GM12878 (cell line): ENCODE measurements at regions not wholly inside any gene's neighbourhood (a gene's known extent, or its start where the extent isn't known, plus 50 kb on each side); places are given as distances from the start of the nearest gene placed in this dataset.

Experiments
- ATAC-seq: fragments of 200-7000 bp; cut with Tn5 transposase; 3 replicates; pipeline ENCODE4 v1.9.1; 2020; ENCODE audit warnings: mild to moderate bottlenecking, moderate library complexity
- BruUV-seq: library from RNA; stranded (reverse); fragments of 400-500 nt; replicated peaks from 2 replicates; lab custom pipeline; 2021; lab: Mats Ljungman, UMichigan
- CTCF ChIA-PET: fragments of 300-600 bp; sonication (Branson Sonifier 250); formaldehyde crosslinking; extraction: SDS; loops from one replicate; lab custom pipeline; 2021; ENCODE audit warnings: inconsistent platforms; lab: Yijun Ruan, JAX
- POLR2A ChIA-PET: fragments of 350-600 bp; formaldehyde crosslinking; extraction: SDS; loops from one replicate; lab custom pipeline; 2021; ENCODE audit warnings: inconsistent platforms; lab: Charles Lee
- RAD21 ChIA-PET: fragments of 300-600 bp; sonication (Branson Sonifier 250); formaldehyde crosslinking; loops from one replicate; lab custom pipeline; 2023; ENCODE audit warnings: antibody characterized with exemption; ENCODE audit not compliant: unreplicated experiment; lab: Charles Lee
- SMC1A ChIA-PET: fragments of 300-600 bp; sonication (Branson Sonifier 250); formaldehyde crosslinking; loops from one replicate; lab custom pipeline; 2023; ENCODE audit not compliant: unreplicated experiment, uncharacterized antibody; lab: Charles Lee
- DNase-seq: peaks from one replicate; pipeline ENCODE4 v3.0.0-alpha.2; 2011; ENCODE audit warnings: low read depth, low spot score
- FAIRE-seq: peaks from 3 replicates; lab custom pipeline; 2011; peaks lifted over from hg19 to GRCh38; lab: Jason Lieb, UNC
- H2AFZ ChIP-seq: 2 replicates; pipeline ENCODE4 v1.6.0; 2011; ENCODE audit warnings: low read depth, low read length, control low read depth; ENCODE audit not compliant: control insufficient read depth
- H3K27ac ChIP-seq: 2 replicates; pipeline ENCODE4 v1.5.1; 2011; ENCODE audit warnings: control low read depth; ENCODE audit not compliant: control insufficient read depth, insufficient read depth
- H3K27me3 ChIP-seq, 2 experiments: replicated peaks in 1 of 2; 2 replicates each; pipeline versions ENCODE4 v1.6.0 to v1.6.1; 2011; ENCODE audit warnings: low read length in 1 of 2; ENCODE audit not compliant: control insufficient read depth in 2 of 2, insufficient read depth in 2 of 2
- H3K36me3 ChIP-seq, 2 experiments: 2 replicates each; pipeline ENCODE4 v1.5.1; 2011; ENCODE audit warnings: low read length in 1 of 2; ENCODE audit not compliant: control insufficient read depth in 2 of 2, insufficient read depth in 2 of 2
- H3K4me1 ChIP-seq: 2 replicates; pipeline ENCODE4 v1.6.1; 2011; ENCODE audit warnings: mild to moderate bottlenecking, low read length, moderate library complexity, mixed read lengths; ENCODE audit not compliant: control insufficient read depth, insufficient read depth
- H3K4me2 ChIP-seq: 2 replicates; pipeline ENCODE4 v1.6.0; 2011; ENCODE audit warnings: control low read depth; ENCODE audit not compliant: control insufficient read depth, insufficient read depth
- H3K4me3 ChIP-seq: fragments of 200-600 bp; sonication (generic); 2 replicates; pipeline ENCODE4 v1.5.1; 2016
- H3K79me2 ChIP-seq: 2 replicates; pipeline ENCODE4 v1.6.0; 2011; ENCODE audit warnings: low read length; ENCODE audit not compliant: control insufficient read depth, insufficient read depth
- H3K9ac ChIP-seq: 2 replicates; pipeline ENCODE4 v1.8.0; 2011; ENCODE audit warnings: low read length, control low read depth, mixed read lengths; ENCODE audit not compliant: control insufficient read depth, insufficient read depth
- H3K9me3 ChIP-seq: replicated peaks from 3 replicates; pipeline ENCODE4 v1.5.1; 2011; ENCODE audit warnings: mild to moderate bottlenecking, low read length; ENCODE audit not compliant: control insufficient read depth, insufficient read depth
- H4K20me1 ChIP-seq: 2 replicates; pipeline ENCODE4 v1.6.0; 2011; ENCODE audit not compliant: control insufficient read depth, insufficient read depth
- DPF2 ChIP-seq: fragments of 450-650 bp; IDR thresholded peaks from 2 replicates; pipeline ENCODE4 v1.6.1; 2017; ENCODE audit warnings: mild to moderate bottlenecking
- EED ChIP-seq: sonication (generic); IDR thresholded peaks from 2 replicates; pipeline ENCODE4 v1.6.1; 2016; ENCODE audit warnings: antibody characterized with exemption, low read depth
- GABPA ChIP-seq: IDR thresholded peaks from 2 replicates; pipeline ENCODE4 v1.6.1; 2014; ENCODE audit warnings: antibody characterized with exemption, low read depth, mild to moderate bottlenecking, inconsistent platforms
- HDGF ChIP-seq: fragments of 450-650 bp; IDR thresholded peaks from 2 replicates; pipeline ENCODE4 v1.6.1; 2016; ENCODE audit warnings: antibody characterized with exemption
- JUND ChIP-seq: IDR thresholded peaks from 2 replicates; pipeline ENCODE4 v1.6.1; 2012; ENCODE audit warnings: low read depth, mild to moderate bottlenecking, low read length, improper control_type of control experiment, moderate library complexity
- NKRF ChIP-seq: fragments of 450-650 bp; conservative IDR thresholded peaks from 2 replicates; pipeline ENCODE4 v1.6.1; 2017; ENCODE audit warnings: mild to moderate bottlenecking, moderate library complexity
- NRF1 ChIP-seq: conservative IDR thresholded peaks from 2 replicates; pipeline ENCODE4 v1.6.1; 2011; ENCODE audit warnings: mild to moderate bottlenecking, low read depth, low read length, improper control_type of control experiment
- RB1 ChIP-seq: fragments of 450-650 bp; formaldehyde crosslinking; IDR thresholded peaks from 2 replicates; pipeline ENCODE4 v1.6.1; 2017; ENCODE audit warnings: mild to moderate bottlenecking, borderline replicate concordance
- RELA ChIP-seq: fragments of 450-650 bp; IDR thresholded peaks from 2 replicates; pipeline ENCODE4 v1.8.0; 2014; ENCODE audit warnings: borderline replicate concordance; ENCODE audit not compliant: partially characterized antibody
- RFX5 ChIP-seq: IDR thresholded peaks from 2 replicates; pipeline ENCODE4 v1.6.1; 2011; ENCODE audit warnings: low read depth, low read length, improper control_type of control experiment
- RUNX3 ChIP-seq: IDR thresholded peaks from 2 replicates; pipeline ENCODE4 v1.6.1; 2012; ENCODE audit warnings: low read length, inconsistent platforms
- SMC3 ChIP-seq: IDR thresholded peaks from 2 replicates; pipeline ENCODE4 v1.6.1; 2011; ENCODE audit warnings: low read length, improper control_type of control experiment, borderline replicate concordance
- SREBF2 ChIP-seq: IDR thresholded peaks from 2 replicates; pipeline ENCODE4 v1.6.1; 2012; ENCODE audit warnings: mild to moderate bottlenecking, low read length
- ZNF207 ChIP-seq: fragments of 450-650 bp; IDR thresholded peaks from 2 replicates; pipeline ENCODE4 v1.6.1; 2014; ENCODE audit warnings: antibody characterized with exemption, mild to moderate bottlenecking, borderline replicate concordance
- ZNF274 ChIP-seq: IDR thresholded peaks from one replicate; pipeline ENCODE4 v1.8.0; 2011; ENCODE audit not compliant: insufficient read length, insufficient read depth
- WGBS: methylation state at CpG from one replicate; pipeline ENCODE4 v1.1.6; 2016; ENCODE audit warnings: low lambda C conversion rate; ENCODE audit not compliant: insufficient replicate concordance, insufficient coverage; ENCODE audit errors: missing lambda C conversion rate; 5-methylcytosine and 5-hydroxymethylcytosine counted together
- in situ Hi-C: fragments of 300-500 bp; cut with MboI; formaldehyde crosslinking; loops from 9 replicates; pipeline ENCODE4 v1.14.3; 2018; ENCODE audit warnings: mixed read lengths
- intact Hi-C: fragments of 100-400 bp; cut with micrococcal nuclease; formaldehyde crosslinking; loops from one replicate; pipeline ENCODE4 v1.14.2; 2022; ENCODE audit not compliant: unreplicated experiment
- TF ChIP-seq, protein P1 (sequence below): IDR thresholded peaks from 2 replicates; pipeline ENCODE4 v1.6.1; 2011; ENCODE audit warnings: mild to moderate bottlenecking, low read depth, low read length, moderate library complexity; ENCODE audit not compliant: insufficient replicate concordance
- TF ChIP-seq, protein P2 (sequence below): fragments of 450-650 bp; formaldehyde crosslinking; IDR thresholded peaks from 2 replicates; pipeline ENCODE4 v1.4.0; 2020; ENCODE audit warnings: mild to moderate bottlenecking, moderate library complexity

GRCh38 chr5:107282061-107282460, 388.7 kb downstream of the EFNA5 start (continued):
- TF ChIP-seq NKRF (no peak), EED (no peak), DPF2 (no peak), SREBF2 (no peak), RB1 (no peak)

DNA sequence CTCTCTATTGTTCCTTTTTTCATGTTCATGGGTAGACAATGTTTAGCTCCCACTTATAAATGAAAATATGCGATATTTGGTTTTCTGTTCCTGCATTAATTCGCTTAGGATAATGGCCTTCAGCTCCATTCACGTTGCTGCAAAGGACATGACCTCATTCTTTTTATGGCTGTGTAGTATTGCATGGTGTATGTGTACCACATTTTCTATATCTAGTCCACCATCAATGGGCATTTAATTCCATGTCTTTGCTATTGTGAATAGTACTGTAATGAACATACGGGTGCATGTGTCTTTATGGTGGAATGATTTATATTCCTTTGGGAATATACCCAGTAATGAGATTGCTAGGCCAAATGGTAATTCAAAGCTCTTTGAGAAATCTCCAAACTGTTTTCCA, 392.0 kb downstream of the EFNA5 start:
- Histone ChIP-seq H3K27me3 (peaks cover 0 to 5% of the 10 kb centered on the region in 2 experiments; a peak in 2 of 4 replicates), H3K4me2 (no peak overlapping the region), H3K9ac (no peak overlapping the region), H2AFZ (no peak overlapping the region), H3K4me1 (no peaks in the 10 kb centered on the region), H3K79me2 (no peaks in the 10 kb centered on the region), H3K27ac (no peak overlapping the region), H4K20me1 (no peaks in the 10 kb centered on the region), H3K36me3 (no peaks in the 10 kb centered on the region), H3K9me3 (no peaks in the 10 kb centered on the region), H3K4me3 (no peak overlapping the region)
- BruUV-seq: no TSS peak
- no peak for FAIRE-seq
- ChIA-PET CTCF (interaction anchor here (0.9 kb wide), 1 partner anchor 31 kb away, joined by 3 read pairs; no protein-coding TSS in a partner anchor), POLR2A (no interaction called here), SMC1A (interaction anchor here (1.2 kb wide), 1 partner anchor 32 kb away, joined by 3 read pairs; no protein-coding TSS in a partner anchor), RAD21 (no interaction called here)
- DNase-seq: no peak
- ATAC-seq: no peak
- 1% methylated on average over 4 of the region's 4 CpGs for WGBS
- intact Hi-C loops (no loop called here), in situ Hi-C loops (no loop called here)
- TF ChIP-seq HDGF (no peak), RUNX3 (no peak), NRF1 (no peak), JUND (no peak), GABPA (no peak), ZNF207 (no peak), ZNF274 (no peak), RFX5 (no peak), RELA (no peak), SMC3 (no peak)
- TF ChIP-seq, protein P1, sequence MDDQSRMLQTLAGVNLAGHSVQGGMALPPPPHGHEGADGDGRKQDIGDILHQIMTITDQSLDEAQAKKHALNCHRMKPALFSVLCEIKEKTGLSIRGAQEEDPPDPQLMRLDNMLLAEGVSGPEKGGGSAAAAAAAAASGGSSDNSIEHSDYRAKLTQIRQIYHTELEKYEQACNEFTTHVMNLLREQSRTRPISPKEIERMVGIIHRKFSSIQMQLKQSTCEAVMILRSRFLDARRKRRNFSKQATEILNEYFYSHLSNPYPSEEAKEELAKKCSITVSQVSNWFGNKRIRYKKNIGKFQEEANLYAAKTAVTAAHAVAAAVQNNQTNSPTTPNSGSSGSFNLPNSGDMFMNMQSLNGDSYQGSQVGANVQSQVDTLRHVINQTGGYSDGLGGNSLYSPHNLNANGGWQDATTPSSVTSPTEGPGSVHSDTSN: no peak
- TF ChIP-seq, protein P2, sequence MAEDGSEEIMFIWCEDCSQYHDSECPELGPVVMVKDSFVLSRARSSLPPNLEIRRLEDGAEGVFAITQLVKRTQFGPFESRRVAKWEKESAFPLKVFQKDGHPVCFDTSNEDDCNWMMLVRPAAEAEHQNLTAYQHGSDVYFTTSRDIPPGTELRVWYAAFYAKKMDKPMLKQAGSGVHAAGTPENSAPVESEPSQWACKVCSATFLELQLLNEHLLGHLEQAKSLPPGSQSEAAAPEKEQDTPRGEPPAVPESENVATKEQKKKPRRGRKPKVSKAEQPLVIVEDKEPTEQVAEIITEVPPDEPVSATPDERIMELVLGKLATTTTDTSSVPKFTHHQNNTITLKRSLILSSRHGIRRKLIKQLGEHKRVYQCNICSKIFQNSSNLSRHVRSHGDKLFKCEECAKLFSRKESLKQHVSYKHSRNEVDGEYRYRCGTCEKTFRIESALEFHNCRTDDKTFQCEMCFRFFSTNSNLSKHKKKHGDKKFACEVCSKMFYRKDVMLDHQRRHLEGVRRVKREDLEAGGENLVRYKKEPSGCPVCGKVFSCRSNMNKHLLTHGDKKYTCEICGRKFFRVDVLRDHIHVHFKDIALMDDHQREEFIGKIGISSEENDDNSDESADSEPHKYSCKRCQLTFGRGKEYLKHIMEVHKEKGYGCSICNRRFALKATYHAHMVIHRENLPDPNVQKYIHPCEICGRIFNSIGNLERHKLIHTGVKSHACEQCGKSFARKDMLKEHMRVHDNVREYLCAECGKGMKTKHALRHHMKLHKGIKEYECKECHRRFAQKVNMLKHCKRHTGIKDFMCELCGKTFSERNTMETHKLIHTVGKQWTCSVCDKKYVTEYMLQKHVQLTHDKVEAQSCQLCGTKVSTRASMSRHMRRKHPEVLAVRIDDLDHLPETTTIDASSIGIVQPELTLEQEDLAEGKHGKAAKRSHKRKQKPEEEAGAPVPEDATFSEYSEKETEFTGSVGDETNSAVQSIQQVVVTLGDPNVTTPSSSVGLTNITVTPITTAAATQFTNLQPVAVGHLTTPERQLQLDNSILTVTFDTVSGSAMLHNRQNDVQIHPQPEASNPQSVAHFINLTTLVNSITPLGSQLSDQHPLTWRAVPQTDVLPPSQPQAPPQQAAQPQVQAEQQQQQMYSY (CRISPR knock-in tag): no peak
